Spleen (tissue), 11 donors: ENCODE measurements at regions not wholly inside any gene's neighbourhood (a gene's known extent, or its start where the extent isn't known, plus 50 kb on each side); places are given as distances from the start of the nearest gene placed in this dataset.

ENCODE experiments used
- DNase-seq: peaks from one replicate; pipeline ENCODE4 v3.0.0-alpha.2; 2020
- H3K27ac ChIP-seq, 8 donors: fragments of 200-600 bp; sonication (generic) in 7 of 8; 1 replicate in 4 of 8; 2 replicates in 4 of 8; pipeline versions ENCODE4 v1.5.0 to v1.8.0; 2016 to 2021; ENCODE audit warnings: inconsistent platforms in 4 of 8, mild to moderate bottlenecking in 4 of 8, moderate library complexity in 1 of 8
- H3K27me3 ChIP-seq, 7 donors: fragments of 200-600 bp; sonication (generic) in 6 of 7; replicated peaks in 1 of 7; 1 replicate in 4 of 7; 2 replicates in 3 of 7; pipeline versions ENCODE4 v1.5.0 to v1.8.0; 2016 to 2021; ENCODE audit warnings: inconsistent platforms in 3 of 7, mild to moderate bottlenecking in 1 of 7
- H3K36me3 ChIP-seq, 6 donors: fragments of 200-600 bp; sonication (generic) in 5 of 6; 1 replicate in 4 of 6; 2 replicates in 2 of 6; pipeline versions ENCODE4 v1.5.0 to v1.8.0; 2016 to 2021; ENCODE audit warnings: inconsistent platforms in 2 of 6
- H3K4me1 ChIP-seq, 6 donors: fragments of 200-600 bp; sonication (generic) in 5 of 6; 1 replicate in 3 of 6; 2 replicates in 3 of 6; pipeline versions ENCODE4 v1.5.0 to v1.8.0; 2016 to 2021; ENCODE audit warnings: inconsistent platforms in 3 of 6
- H3K4me3 ChIP-seq, 8 donors: fragments of 200-600 bp; sonication (generic) in 7 of 8; 1 replicate in 4 of 8; 2 replicates in 4 of 8; pipeline versions ENCODE4 v1.5.0 to v1.8.0; 2016 to 2021; ENCODE audit warnings: inconsistent platforms in 4 of 8, mild to moderate bottlenecking in 4 of 8, moderate library complexity in 2 of 8
- H3K9me3 ChIP-seq, 8 donors: fragments of 200-600 bp; sonication (generic) in 7 of 8; 1 replicate in 4 of 8; 2 replicates in 4 of 8; pipeline versions ENCODE4 v1.5.0 to v1.8.0; 2016 to 2021; ENCODE audit warnings: inconsistent platforms in 4 of 8
- CTCF ChIP-seq, 11 experiments: fragments of 200-600 bp in 7 of 11; fragments of 450-650 bp in 4 of 11; sonication (generic) in 4 of 11; IDR thresholded peaks in 8 of 11; conservative IDR thresholded peaks in 3 of 11; 1 replicate in 7 of 11; 2 replicates in 4 of 11; pipeline versions ENCODE4 v1.4.0 to v1.8.0; 2016 to 2021; ENCODE audit warnings: antibody characterized with exemption in 11 of 11, inconsistent platforms in 4 of 11, mild to moderate bottlenecking in 1 of 11
- POLR2A ChIP-seq, 3 donors: fragments of 450-650 bp; IDR thresholded peaks; one replicate each; pipeline ENCODE4 v1.5.1; 2017; ENCODE audit warnings: antibody characterized with exemption in 3 of 3, mild to moderate bottlenecking in 1 of 3
- POLR2AphosphoS5 ChIP-seq, 3 donors: sonication (generic); formaldehyde crosslinking; IDR thresholded peaks; one replicate each; pipeline ENCODE4 v1.5.1; 2017; ENCODE audit warnings: antibody characterized with exemption in 3 of 3
- whole genome bisulfite sequencing, 5 donors: extraction: QIAGEN DNeasy Blood & Tissue Kit in 3 of 5; methylation state at CpG; one replicate each; pipeline versions ENCODE4 v1.1.5 to v1.1.7; 2013 to 2018; 5-methylcytosine and 5-hydroxymethylcytosine counted together
- intact Hi-C: fragments of 100-400 bp; cut with DNase I; formaldehyde crosslinking; loops from one replicate; pipeline ENCODE4 v1.15.0; 2023; ENCODE audit warnings: low total_unique reads
- donor health status: healthy with polysubstance abuse.
- donor health status: DM: no; HTN: no; CAD: no; lungs with moderate emphysema.
- donor health status: DM: no; HTN: no; CAD: no.
- donor health status: Bipolar disorder and iron deficiency.
- donor health status: healthy.
- donor health status: DM: no; HTN: no; CAD: no.
- donor health status: DM: yes; HTN: yes; CAD: no.

- intact Hi-C loops = no loop called here
- TF ChIP-seq POLR2A (IDR thresholded peaks at IDR 0.05) = no peak
- no peak for TF ChIP-seq CTCF (IDR thresholded peaks at IDR 0.05 in 8 of 11, conservative IDR thresholded peaks at IDR 0.05 in 3 of 11)
- TF ChIP-seq POLR2AphosphoS5 (IDR thresholded peaks at IDR 0.05) = no peak
- no peak for DNase-seq
- no peaks in the 10 kb centered on the region for H3K9me3 ChIP-seq
- 75 to 85% (median 76%) methylated on average over 6 of the region's 6 CpGs for WGBS, 5 donors
- H3K27ac ChIP-seq = no peak overlapping the region
- no peaks in the 10 kb centered on the region for H3K27me3 ChIP-seq
- H3K4me1 ChIP-seq = peaks cover 0 to 48% (median 18%) of the 10 kb centered on the region in 6 donors
- no peak overlapping the region for H3K4me3 ChIP-seq
- peaks cover 0 to 42% (median 11%) of the 10 kb centered on the region in 6 donors for H3K36me3 ChIP-seq
Measured at GRCh38 chr6:150651808-150652470, 52.3 kb downstream of the PLEKHG1 start.

- Histone ChIP-seq H3K4me1 (peaks cover 0 to 47% (median 10%) of the 10 kb centered on the region in 6 donors), H3K27ac (peak overlapping the region in 2 of 8 donors; percentile 0 to 25), H3K27me3 (no peaks in the 10 kb centered on the region), H3K36me3 (peaks cover 0 to 42% (median 11%) of the 10 kb centered on the region in 6 donors), H3K9me3 (no peaks in the 10 kb centered on the region), H3K4me3 (no peak overlapping the region)
- no peak for DNase-seq
- 80 to 94% (median 87%) methylated on average over 7 of the region's 7 CpGs for WGBS, 5 donors
- TF ChIP-seq CTCF (IDR thresholded peaks at IDR 0.05 in 8 of 11, conservative IDR thresholded peaks at IDR 0.05 in 3 of 11) (no peak), POLR2A (IDR thresholded peaks at IDR 0.05) (no peak), POLR2AphosphoS5 (IDR thresholded peaks at IDR 0.05) (no peak)
- intact Hi-C loops = no loop called here
Measured at GRCh38 chr6:150652848-150653613, 53.3 kb downstream of the PLEKHG1 start.

GRCh38 chr6:150654608-150655007, 54.9 kb downstream of the PLEKHG1 start:
- intact Hi-C loops = no loop called here
- Histone ChIP-seq H3K4me3 (no peak overlapping the region), H3K27ac (peak overlapping the region in 5 of 8 donors; percentile 3 to 73 (median 43)), H3K36me3 (peaks cover 0 to 42% (median 11%) of the 10 kb centered on the region in 6 donors), H3K27me3 (no peaks in the 10 kb centered on the region), H3K9me3 (no peaks in the 10 kb centered on the region), H3K4me1 (peaks cover 0 to 48% (median 13%) of the 10 kb centered on the region in 6 donors)
- no peak for DNase-seq
- WGBS, 5 donors = 77 to 90% (median 84%) methylated on average over 3 of the region's 3 CpGs
- no peak for TF ChIP-seq POLR2A (IDR thresholded peaks at IDR 0.05)
- no peak for TF ChIP-seq CTCF (IDR thresholded peaks at IDR 0.05 in 8 of 11, conservative IDR thresholded peaks at IDR 0.05 in 3 of 11)
- no peak for TF ChIP-seq POLR2AphosphoS5 (IDR thresholded peaks at IDR 0.05)

- H3K27me3 ChIP-seq = no peaks in the 10 kb centered on the region
- no peak for DNase-seq
- WGBS, 5 donors = 57 to 76% (median 68%) methylated on average over 1 of the region's 1 CpG
- peak overlapping the region in 6 of 8 donors; percentile 51 to 73 (median 58) for H3K27ac ChIP-seq
- H3K36me3 ChIP-seq = peaks cover 0 to 35% (median 8%) of the 10 kb centered on the region in 6 donors
- H3K9me3 ChIP-seq = no peaks in the 10 kb centered on the region
- peaks cover 0 to 54% (median 13%) of the 10 kb centered on the region in 6 donors for H3K4me1 ChIP-seq
- TF ChIP-seq POLR2A (IDR thresholded peaks at IDR 0.05) = no peak
- TF ChIP-seq CTCF (IDR thresholded peaks at IDR 0.05 in 8 of 11, conservative IDR thresholded peaks at IDR 0.05 in 3 of 11) = no peak
- no peak for TF ChIP-seq POLR2AphosphoS5 (IDR thresholded peaks at IDR 0.05)
- no peak overlapping the region for H3K4me3 ChIP-seq
- intact Hi-C loops = no loop called here
Measured at GRCh38 chr6:150656156-150656555, 56.5 kb downstream of the PLEKHG1 start.
